HEK293 (cell line): ENCODE measurements at regions not wholly inside any gene's neighbourhood (a gene's known extent, or its start where the extent isn't known, plus 50 kb on each side); places are given as distances from the start of the nearest gene placed in this dataset.

Source experiments
- CTCF ChIA-PET: fragments of 350-600 bp; formaldehyde crosslinking; extraction: SDS; loops from one replicate; lab custom pipeline; 2021; ENCODE audit warnings: antibody characterized with exemption; lab: Yijun Ruan, JAX
- POLR2A ChIA-PET: fragments of 300-600 bp; formaldehyde crosslinking; extraction: SDS; loops from one replicate; lab custom pipeline; 2020; ENCODE audit warnings: antibody characterized with exemption, inconsistent platforms; lab: Yijun Ruan, JAX
- H3K27ac ChIP-seq: fragments of 200-500 bp; sonication (Bioruptor generic); 2 replicates; pipeline ENCODE4 v1.5.1; 2014; ENCODE audit warnings: low read depth, low read length, control low read depth, inconsistent platforms; ENCODE audit errors: extremely low read depth
- H3K36me3 ChIP-seq, 2 experiments: fragments of 200-500 bp in 1 of 2; sonication (Bioruptor generic) in 1 of 2; 1 replicate in 1 of 2; 2 replicates in 1 of 2; pipeline ENCODE4 v1.5.1; 2014 to 2017; ENCODE audit warnings: inconsistent platforms in 2 of 2, low read length in 2 of 2; ENCODE audit not compliant: control insufficient read depth in 2 of 2, insufficient read depth in 1 of 2
- H3K4me1 ChIP-seq: fragments of 200-500 bp; sonication (Bioruptor generic); 2 replicates; pipeline ENCODE4 v1.5.1; 2014; ENCODE audit warnings: mild to moderate bottlenecking, low read length, inconsistent platforms; ENCODE audit not compliant: control insufficient read depth, insufficient read depth
- H3K4me3 ChIP-seq: 2 replicates; pipeline ENCODE4 v1.5.1; 2011; ENCODE audit warnings: low read depth, mild to moderate bottlenecking, control low read depth, low read length, moderate library complexity
- H3K9me3 ChIP-seq: fragments of 200-500 bp; sonication (Bioruptor generic); 2 replicates; pipeline ENCODE4 v1.5.1; 2014; ENCODE audit warnings: low read depth, low read length, inconsistent platforms; ENCODE audit not compliant: control insufficient read depth, insufficient read depth
- GLI4 ChIP-seq: fragments of 450-650 bp; formaldehyde crosslinking; IDR thresholded peaks from 2 replicates; pipeline ENCODE4 v1.5.1; 2016; ENCODE audit warnings: missing biosample characterization, missing genetic modification characterization
- IKZF3 ChIP-seq: fragments of 450-650 bp; IDR thresholded peaks from 2 replicates; pipeline ENCODE4 v1.5.0; 2018; ENCODE audit warnings: missing biosample characterization, mild to moderate bottlenecking, missing genetic modification characterization, moderate library complexity
- KLF16 ChIP-seq: fragments of 450-650 bp; formaldehyde crosslinking; IDR thresholded peaks from 2 replicates; pipeline ENCODE4 v1.5.1; 2017; ENCODE audit warnings: missing biosample characterization, missing genetic modification characterization
- KLF9 ChIP-seq: fragments of 450-650 bp; formaldehyde crosslinking; IDR thresholded peaks from 2 replicates; pipeline ENCODE4 v1.5.1; 2016; ENCODE audit warnings: missing biosample characterization, missing genetic modification characterization, low read depth
- MZF1 ChIP-seq: fragments of 450-650 bp; formaldehyde crosslinking; IDR thresholded peaks from 2 replicates; pipeline ENCODE4 v1.5.1; 2017; ENCODE audit warnings: missing biosample characterization, missing genetic modification characterization, borderline replicate concordance
- SP3 ChIP-seq: fragments of 450-650 bp; formaldehyde crosslinking; IDR thresholded peaks from 2 replicates; pipeline ENCODE4 v1.5.1; 2016; ENCODE audit warnings: missing biosample characterization, missing genetic modification characterization
- TSHZ1 ChIP-seq: fragments of 450-650 bp; formaldehyde crosslinking; IDR thresholded peaks from 2 replicates; pipeline ENCODE4 v1.5.1; 2016; ENCODE audit warnings: missing biosample characterization, missing genetic modification characterization, borderline replicate concordance
- WT1 ChIP-seq: fragments of 450-650 bp; formaldehyde crosslinking; IDR thresholded peaks from 2 replicates; pipeline ENCODE4 v1.5.1; 2016; ENCODE audit warnings: missing biosample characterization, missing genetic modification characterization
- ZEB2 ChIP-seq: fragments of 450-650 bp; formaldehyde crosslinking; IDR thresholded peaks from 2 replicates; pipeline ENCODE4 v1.5.1; 2016; ENCODE audit warnings: missing biosample characterization, missing genetic modification characterization
- ZIC2 ChIP-seq: fragments of 450-650 bp; formaldehyde crosslinking; IDR thresholded peaks from 2 replicates; pipeline ENCODE4 v1.5.1; 2016; ENCODE audit warnings: missing biosample characterization, missing genetic modification characterization
- ZNF184 ChIP-seq: fragments of 450-650 bp; IDR thresholded peaks from 2 replicates; pipeline ENCODE4 v1.5.1; 2018; ENCODE audit warnings: missing biosample characterization, mild to moderate bottlenecking, missing genetic modification characterization
- ZNF214 ChIP-seq: fragments of 450-650 bp; formaldehyde crosslinking; IDR thresholded peaks from 2 replicates; pipeline ENCODE4 v1.5.1; 2017; ENCODE audit warnings: missing biosample characterization, mild to moderate bottlenecking, missing genetic modification characterization, borderline replicate concordance
- ZNF26 ChIP-seq: fragments of 450-650 bp; formaldehyde crosslinking; IDR thresholded peaks from 2 replicates; pipeline ENCODE4 v1.5.1; 2016; ENCODE audit warnings: missing biosample characterization, missing genetic modification characterization
- ZNF311 ChIP-seq: fragments of 450-650 bp; formaldehyde crosslinking; IDR thresholded peaks from 2 replicates; pipeline ENCODE4 v1.5.1; 2017; ENCODE audit warnings: missing biosample characterization, missing genetic modification characterization, borderline replicate concordance
- ZNF324 ChIP-seq: fragments of 450-650 bp; formaldehyde crosslinking; IDR thresholded peaks from 2 replicates; pipeline ENCODE4 v1.5.1; 2016; ENCODE audit warnings: missing biosample characterization, missing genetic modification characterization
- ZNF48 ChIP-seq: fragments of 450-650 bp; formaldehyde crosslinking; IDR thresholded peaks from 2 replicates; pipeline ENCODE4 v1.5.1; 2016; ENCODE audit warnings: missing biosample characterization, missing genetic modification characterization
- ZNF501 ChIP-seq: fragments of 450-650 bp; formaldehyde crosslinking; IDR thresholded peaks from 2 replicates; pipeline ENCODE4 v1.5.1; 2016; ENCODE audit warnings: missing biosample characterization, missing genetic modification characterization
- ZNF518A ChIP-seq: fragments of 450-650 bp; formaldehyde crosslinking; conservative IDR thresholded peaks from 2 replicates; pipeline ENCODE4 v1.5.1; 2016; ENCODE audit warnings: low read depth, missing biosample characterization, missing genetic modification characterization
- ZNF555 ChIP-seq: fragments of 450-650 bp; formaldehyde crosslinking; conservative IDR thresholded peaks from 2 replicates; pipeline ENCODE4 v1.5.1; 2017; ENCODE audit warnings: missing biosample characterization, mild to moderate bottlenecking, missing genetic modification characterization, inconsistent platforms
- ZNF629 ChIP-seq: fragments of 450-650 bp; formaldehyde crosslinking; IDR thresholded peaks from 2 replicates; pipeline ENCODE4 v1.5.1; 2017; ENCODE audit warnings: missing biosample characterization, missing genetic modification characterization
- ZNF645 ChIP-seq: fragments of 450-650 bp; formaldehyde crosslinking; IDR thresholded peaks from 2 replicates; pipeline ENCODE4; 2016; ENCODE audit warnings: missing biosample characterization, missing genetic modification characterization
- ZNF692 ChIP-seq: fragments of 450-650 bp; formaldehyde crosslinking; IDR thresholded peaks from 2 replicates; pipeline ENCODE4 v1.5.1; 2016; ENCODE audit warnings: missing biosample characterization, missing genetic modification characterization
- ZNF747 ChIP-seq: fragments of 450-650 bp; formaldehyde crosslinking; IDR thresholded peaks from 2 replicates; pipeline ENCODE4 v1.5.1; 2016; ENCODE audit warnings: missing biosample characterization, missing genetic modification characterization
- ZNF777 ChIP-seq: fragments of 450-650 bp; formaldehyde crosslinking; IDR thresholded peaks from 2 replicates; pipeline ENCODE4 v1.5.1; 2017; ENCODE audit warnings: missing biosample characterization, missing genetic modification characterization, borderline replicate concordance
- ZSCAN16 ChIP-seq: fragments of 450-650 bp; formaldehyde crosslinking; IDR thresholded peaks from 2 replicates; pipeline ENCODE4 v1.5.1; 2016; ENCODE audit warnings: missing biosample characterization, missing genetic modification characterization

GRCh38 chr1:14233510-14233909 is 365.0 kb upstream of the KAZN start:
- Histone ChIP-seq H3K4me3 (no peak overlapping the region), H3K27ac (no peak overlapping the region), H3K9me3 (no peaks in the 10 kb centered on the region), H3K4me1 (no peaks in the 10 kb centered on the region), H3K36me3 (no peaks in the 10 kb centered on the region)
- POLR2A ChIA-PET, result no interaction called here
- CTCF ChIA-PET, result no interaction called here
- TF ChIP-seq ZNF48 (tag by site-specific recombination) (no peak), ZNF518A (tag by site-specific recombination) (no peak), ZNF645 (tag by site-specific recombination) (no peak), ZSCAN16 (tag by site-specific recombination) (no peak), ZNF692 (no peak), ZNF747 (tag by site-specific recombination) (no peak), ZNF184 (no peak), ZIC2 (no peak), GLI4 (tag by site-specific recombination) (no peak), ZNF777 (tag by site-specific recombination) (no peak), TSHZ1 (no peak), ZNF324 (tag by site-specific recombination) (no peak), ZNF629 (no peak), ZNF501 (no peak), KLF16 (tag by site-specific recombination) (no peak)

- no peak overlapping the region for H3K4me3 ChIP-seq
- ChIA-PET CTCF (interaction anchor here (0.6 kb wide), 1 partner anchor 867 kb away, joined by 3 read pairs; no protein-coding TSS in a partner anchor), POLR2A (no interaction called here)
- TF ChIP-seq WT1 (tag by site-specific recombination), result no peak
- TF ChIP-seq ZNF26 (tag by site-specific recombination), result no peak
- TF ChIP-seq IKZF3, result no peak
- TF ChIP-seq SP3, result no peak
- no peak for TF ChIP-seq ZNF214
- TF ChIP-seq ZEB2 (tag by site-specific recombination), result no peak
- TF ChIP-seq KLF9 (tag by site-specific recombination), result no peak
- no peak for TF ChIP-seq ZNF555 (tag by site-specific recombination)
- TF ChIP-seq ZNF311 (tag by site-specific recombination), result no peak
- TF ChIP-seq MZF1 (tag by site-specific recombination), result no peak
- H3K9me3 ChIP-seq, result no peaks in the 10 kb centered on the region
- H3K4me1 ChIP-seq, result no peaks in the 10 kb centered on the region
- H3K27ac ChIP-seq, result no peak overlapping the region
- no peaks in the 10 kb centered on the region for H3K36me3 ChIP-seq
Measured at GRCh38 chr1:14236097-14236496, 362.4 kb upstream of the KAZN start.
